ENCODE measurements at regions not wholly inside any gene's neighbourhood (a gene's known extent, or its start where the extent isn't known, plus 50 kb on each side); places are given as distances from the start of the nearest gene placed in this dataset.
A peak's percentile ranks its signal among the peaks of the same experiment; 100 is the strongest.

GRCh38 chr4:97453186-97453585 is 690.1 kb downstream of the STPG2 start:
- no peaks in the 10 kb centered on the region for H3K36me3 ChIP-seq (replicated peaks)
- H3K4me3 ChIP-seq, result no peak overlapping the region
- H3K9me3 ChIP-seq, result no peaks in the 10 kb centered on the region; the same call in none of the 2 replicates
- H3K4me1 ChIP-seq, result no peaks in the 10 kb centered on the region
- DNase-seq (ENCODE audit: low spot score in 2 of 2), result no peak
- H3K27me3 ChIP-seq (ENCODE audit: low read depth), result no peaks in the 10 kb centered on the region
- in situ Hi-C loops (cut with MboI; ENCODE audit: low sequenced_read_pairs), result no loop called here

- in situ Hi-C loops (cut with MboI; ENCODE audit: low sequenced_read_pairs), result no loop called here
- Histone ChIP-seq H3K36me3 (replicated peaks) (no peaks in the 10 kb centered on the region), H3K9me3 (no peaks in the 10 kb centered on the region; the same call in none of the 2 replicates), H3K4me1 (peaks cover 6% of the 10 kb centered on the region), H3K27me3 (ENCODE audit: low read depth) (no peaks in the 10 kb centered on the region), H3K4me3 (no peak overlapping the region)
- no peak for DNase-seq (ENCODE audit: low spot score in 2 of 2)
Measured at GRCh38 chr4:97457253-97457652, 686.0 kb downstream of the STPG2 start.

- no peaks in the 10 kb centered on the region for H3K36me3 ChIP-seq (replicated peaks)
- DNase-seq (ENCODE audit: low spot score in 2 of 2), result no peak
- in situ Hi-C loops (cut with MboI; ENCODE audit: low sequenced_read_pairs), result no loop called here
- H3K9me3 ChIP-seq, result no peaks in the 10 kb centered on the region
- no peaks in the 10 kb centered on the region for H3K27me3 ChIP-seq (ENCODE audit: low read depth)
- H3K4me1 ChIP-seq, result no peaks in the 10 kb centered on the region
- no peak overlapping the region for H3K4me3 ChIP-seq
Measured at GRCh38 chr4:97468272-97468671, 675.0 kb downstream of the STPG2 start.

GRCh38 chr4:97475621-97476020 is 667.7 kb downstream of the STPG2 start:
- Histone ChIP-seq H3K9me3 (no peaks in the 10 kb centered on the region), H3K4me3 (no peak overlapping the region), H3K27me3 (ENCODE audit: low read depth) (no peaks in the 10 kb centered on the region), H3K36me3 (replicated peaks) (no peaks in the 10 kb centered on the region), H3K4me1 (peaks cover 10% of the 10 kb centered on the region)
- DNase-seq (ENCODE audit: low spot score in 2 of 2), result no peak
- in situ Hi-C loops (cut with MboI; ENCODE audit: low sequenced_read_pairs), result no loop called here

- no peak overlapping the region for H3K4me3 ChIP-seq
- H3K36me3 ChIP-seq (replicated peaks), result no peaks in the 10 kb centered on the region
- H3K27me3 ChIP-seq (ENCODE audit: low read depth), result no peaks in the 10 kb centered on the region
- peaks cover 10% of the 10 kb centered on the region for H3K4me1 ChIP-seq
- in situ Hi-C loops (cut with MboI; ENCODE audit: low sequenced_read_pairs), result no loop called here
- DNase-seq (ENCODE audit: low spot score in 2 of 2), result no peak
- peaks cover 3% of the 10 kb centered on the region; the same call in 1 of the 2 replicates for H3K9me3 ChIP-seq
Measured at GRCh38 chr4:97477974-97478373, 665.3 kb downstream of the STPG2 start.

- peaks cover 10% of the 10 kb centered on the region for H3K4me1 ChIP-seq
- in situ Hi-C loops (cut with MboI; ENCODE audit: low sequenced_read_pairs), result no loop called here
- no peaks in the 10 kb centered on the region for H3K36me3 ChIP-seq (replicated peaks)
- H3K9me3 ChIP-seq, result peaks cover 3% of the 10 kb centered on the region; the same call in 1 of the 2 replicates
- H3K27me3 ChIP-seq (ENCODE audit: low read depth), result no peaks in the 10 kb centered on the region
- H3K4me3 ChIP-seq, result no peak overlapping the region
- DNase-seq (ENCODE audit: low spot score in 2 of 2), result peak in 1 of 2 experiments; percentile 81
Measured at GRCh38 chr4:97479388-97479787, 663.9 kb downstream of the STPG2 start.

- Histone ChIP-seq H3K4me1 (peaks cover 10% of the 10 kb centered on the region), H3K4me3 (no peak overlapping the region), H3K9me3 (no peaks in the 10 kb centered on the region), H3K27me3 (ENCODE audit: low read depth) (no peaks in the 10 kb centered on the region), H3K36me3 (replicated peaks) (no peaks in the 10 kb centered on the region)
- no peak for DNase-seq (ENCODE audit: low spot score in 2 of 2)
- in situ Hi-C loops (cut with MboI; ENCODE audit: low sequenced_read_pairs), result no loop called here
Measured at GRCh38 chr4:97491856-97492255, 651.4 kb downstream of the STPG2 start.

GRCh38 chr4:97493815-97494518 is 649.3 kb downstream of the STPG2 start:
- no peaks in the 10 kb centered on the region for H3K9me3 ChIP-seq
- peaks cover 19% of the 10 kb centered on the region for H3K4me1 ChIP-seq
- DNase-seq (ENCODE audit: low spot score in 2 of 2), result no peak
- no peaks in the 10 kb centered on the region for H3K27me3 ChIP-seq (ENCODE audit: low read depth)
- no peaks in the 10 kb centered on the region for H3K36me3 ChIP-seq (replicated peaks)
- no peak overlapping the region for H3K4me3 ChIP-seq
- in situ Hi-C loops (cut with MboI; ENCODE audit: low sequenced_read_pairs), result no loop called here

- in situ Hi-C loops (cut with MboI; ENCODE audit: low sequenced_read_pairs), result no loop called here
- no peaks in the 10 kb centered on the region for H3K36me3 ChIP-seq (replicated peaks)
- peaks cover 19% of the 10 kb centered on the region for H3K4me1 ChIP-seq
- no peaks in the 10 kb centered on the region for H3K27me3 ChIP-seq (ENCODE audit: low read depth)
- H3K4me3 ChIP-seq, result no peak overlapping the region
- peak in 1 of 2 experiments; percentile 44 for DNase-seq (ENCODE audit: low spot score in 2 of 2)
- no peaks in the 10 kb centered on the region for H3K9me3 ChIP-seq
Measured at GRCh38 chr4:97496298-97496873, 646.9 kb downstream of the STPG2 start.

- Histone ChIP-seq H3K36me3 (replicated peaks) (no peaks in the 10 kb centered on the region), H3K27me3 (ENCODE audit: low read depth) (no peaks in the 10 kb centered on the region), H3K4me1 (peaks cover 19% of the 10 kb centered on the region), H3K9me3 (no peaks in the 10 kb centered on the region), H3K4me3 (no peak overlapping the region)
- DNase-seq (ENCODE audit: low spot score in 2 of 2), result no peak
- in situ Hi-C loops (cut with MboI; ENCODE audit: low sequenced_read_pairs), result no loop called here
Measured at GRCh38 chr4:97498875-97499274, 644.4 kb downstream of the STPG2 start.

- in situ Hi-C loops (cut with MboI; ENCODE audit: low sequenced_read_pairs), result no loop called here
- no peaks in the 10 kb centered on the region for H3K9me3 ChIP-seq
- DNase-seq (ENCODE audit: low spot score in 2 of 2), result no peak
- peaks cover 29% of the 10 kb centered on the region for H3K4me1 ChIP-seq
- H3K36me3 ChIP-seq (replicated peaks), result no peaks in the 10 kb centered on the region
- H3K27me3 ChIP-seq (ENCODE audit: low read depth), result no peaks in the 10 kb centered on the region
- no peak overlapping the region for H3K4me3 ChIP-seq
Measured at GRCh38 chr4:97500423-97500822, 642.9 kb downstream of the STPG2 start.

GRCh38 chr4:97504713-97505112 is 638.6 kb downstream of the STPG2 start:
- no peak overlapping the region for H3K4me3 ChIP-seq
- H3K9me3 ChIP-seq, result no peaks in the 10 kb centered on the region
- no peaks in the 10 kb centered on the region for H3K36me3 ChIP-seq (replicated peaks)
- DNase-seq (ENCODE audit: low spot score in 2 of 2), result peak in 1 of 2 experiments; percentile 90
- in situ Hi-C loops (cut with MboI; ENCODE audit: low sequenced_read_pairs), result no loop called here
- H3K27me3 ChIP-seq (ENCODE audit: low read depth), result no peaks in the 10 kb centered on the region
- peaks cover 13% of the 10 kb centered on the region for H3K4me1 ChIP-seq

- H3K27me3 ChIP-seq (ENCODE audit: low read depth), result no peaks in the 10 kb centered on the region
- in situ Hi-C loops (cut with MboI; ENCODE audit: low sequenced_read_pairs), result no loop called here
- peaks cover 13% of the 10 kb centered on the region for H3K4me1 ChIP-seq
- no peak for DNase-seq (ENCODE audit: low spot score in 2 of 2)
- H3K9me3 ChIP-seq, result no peaks in the 10 kb centered on the region
- H3K36me3 ChIP-seq (replicated peaks), result no peaks in the 10 kb centered on the region
- no peak overlapping the region for H3K4me3 ChIP-seq
Measured at GRCh38 chr4:97507587-97508245, 635.6 kb downstream of the STPG2 start.

Data from HAP-1 (cell line).